H1 (cell line): ENCODE measurements at regions not wholly inside any gene's neighbourhood (a gene's known extent, or its start where the extent isn't known, plus 50 kb on each side); places are given as distances from the start of the nearest gene placed in this dataset.

ENCODE experiments used
- CTCF ChIA-PET: fragments of 300-600 bp; sonication (Branson Sonifier 250); formaldehyde crosslinking; loops from one replicate; lab custom pipeline; 2021; ENCODE audit not compliant: partially characterized antibody; lab: Charles Lee
- POLR2A ChIA-PET: fragments of 300-600 bp; sonication (Branson Sonifier 250); formaldehyde crosslinking; loops from one replicate; lab custom pipeline; 2021; ENCODE audit warnings: inconsistent platforms; ENCODE audit not compliant: partially characterized antibody; lab: Charles Lee
- DNase-seq, 2 experiments: peaks; one replicate each; pipeline versions ENCODE4 v3.0.0 to v3.0.0-alpha.2; 2010 to 2022; ENCODE audit warnings: low spot score in 2 of 2, low read depth in 1 of 2, mixed read lengths in 1 of 2
- FAIRE-seq: peaks from 2 replicates; lab custom pipeline; 2011; peaks lifted over from hg19 to GRCh38; lab: Jason Lieb, UNC
- H2AFZ ChIP-seq: 2 replicates; pipeline ENCODE4 v1.8.1; 2012; ENCODE audit warnings: low read length, inconsistent platforms
- H2AK5ac ChIP-seq: 2 replicates; pipeline ENCODE4 v1.6.1; 2013; ENCODE audit warnings: low read depth, low read length
- H2BK120ac ChIP-seq: replicated peaks from 2 replicates; pipeline ENCODE3; 2013; ENCODE audit warnings: low read depth, low read length, inconsistent platforms
- H2BK12ac ChIP-seq: 2 replicates; pipeline ENCODE4 v1.6.1; 2013; ENCODE audit warnings: low read depth, low read length
- H2BK15ac ChIP-seq: 2 replicates; pipeline ENCODE4 v1.6.1; 2013; ENCODE audit warnings: low read length
- H2BK20ac ChIP-seq: 2 replicates; pipeline ENCODE4 v1.6.1; 2013; ENCODE audit warnings: low read length
- H2BK5ac ChIP-seq: 2 replicates; pipeline ENCODE4 v1.6.1; 2013; ENCODE audit warnings: low read depth, low read length
- H3K14ac ChIP-seq: 2 replicates; pipeline ENCODE4 v1.6.1; 2013; ENCODE audit warnings: inconsistent platforms; ENCODE audit not compliant: insufficient read length
- H3K18ac ChIP-seq: 2 replicates; pipeline ENCODE4 v1.6.1; 2013; ENCODE audit warnings: low read length; ENCODE audit errors: extremely low read depth
- H3K23ac ChIP-seq: 2 replicates; pipeline ENCODE4 v1.6.1; 2013; ENCODE audit warnings: inconsistent platforms; ENCODE audit not compliant: insufficient read length
- H3K23me2 ChIP-seq: 2 replicates; pipeline ENCODE4 v1.6.1; 2013; ENCODE audit warnings: low read depth, low read length
- H3K27ac ChIP-seq: 2 replicates; pipeline ENCODE4 v1.6.1; 2011; ENCODE audit warnings: low read depth, low read length, inconsistent platforms
- H3K27me3 ChIP-seq, 4 experiments: replicated peaks in 1 of 4; 1 replicate in 1 of 4; 2 replicates in 3 of 4; pipeline versions ENCODE4 v1.6.1 to v1.8.1; 2011 to 2013; ENCODE audit warnings: low read length in 3 of 4, mild to moderate bottlenecking in 3 of 4, inconsistent platforms in 2 of 4, mixed read lengths in 2 of 4, moderate library complexity in 1 of 4; ENCODE audit not compliant: control insufficient read depth in 3 of 4, insufficient read depth in 3 of 4; ENCODE audit errors: extremely low read depth in 1 of 4
- H3K36me3 ChIP-seq, 4 experiments: 2 replicates each; pipeline versions ENCODE4 v1.6.1 to v1.8.1; 2011 to 2013; ENCODE audit warnings: mild to moderate bottlenecking in 4 of 4, low read length in 3 of 4, moderate library complexity in 2 of 4, control low read depth in 1 of 4, inconsistent platforms in 1 of 4; ENCODE audit not compliant: insufficient read depth in 4 of 4, control insufficient read depth in 2 of 4
- H3K4ac ChIP-seq: replicated peaks from 2 replicates; pipeline ENCODE3; 2013; ENCODE audit warnings: low read length, low read depth, mixed read lengths, inconsistent platforms; ENCODE audit not compliant: insufficient read length
- H3K4me1 ChIP-seq, 4 experiments: replicated peaks in 1 of 4; 1 replicate in 1 of 4; 2 replicates in 3 of 4; pipeline versions ENCODE4 v1.6.1 to v1.8.1; 2011 to 2013; ENCODE audit warnings: low read length in 3 of 4, inconsistent platforms in 2 of 4, mixed read lengths in 1 of 4; ENCODE audit not compliant: insufficient read depth in 4 of 4, control insufficient read depth in 3 of 4
- H3K4me2 ChIP-seq, 2 experiments: 2 replicates each; pipeline versions ENCODE4 v1.6.1 to v1.8.1; 2011 to 2013; ENCODE audit warnings: low read depth in 2 of 2, low read length in 2 of 2, control low read depth in 1 of 2, inconsistent platforms in 1 of 2, mild to moderate bottlenecking in 1 of 2; ENCODE audit not compliant: insufficient read depth in 1 of 2
- H3K4me3 ChIP-seq, 4 experiments: fragments of 200-600, 300-600 bp in 1 of 4; sonication (generic), shearing (Covaris generic), sonication (Bioruptor Twin) in 1 of 4; 2 replicates each; pipeline versions ENCODE4 v1.5.1 to v1.8.1; 2011 to 2016; ENCODE audit warnings: low read length in 4 of 4, low read depth in 3 of 4, control low read depth in 2 of 4, inconsistent platforms in 2 of 4, mild to moderate bottlenecking in 2 of 4, mixed read lengths in 1 of 4, moderate library complexity in 1 of 4; ENCODE audit not compliant: insufficient read depth in 2 of 4; ENCODE audit errors: extremely low read depth in 1 of 4
- H3K56ac ChIP-seq: replicated peaks from 2 replicates; pipeline ENCODE3; 2013; ENCODE audit warnings: low read depth, mild to moderate bottlenecking, mixed read lengths, low read length, inconsistent platforms; ENCODE audit not compliant: insufficient read length
- H3K79me1 ChIP-seq: 2 replicates; pipeline ENCODE4 v1.6.1; 2013; ENCODE audit warnings: low read depth, low read length, control low read depth
- H3K79me2 ChIP-seq, 2 experiments: 2 replicates each; pipeline versions ENCODE4 v1.6.1 to v1.8.1; 2012 to 2013; ENCODE audit warnings: low read length in 2 of 2, mild to moderate bottlenecking in 2 of 2, inconsistent platforms in 1 of 2; ENCODE audit not compliant: insufficient read depth in 2 of 2, control insufficient read depth in 1 of 2
- H3K9ac ChIP-seq, 4 experiments: replicated peaks in 1 of 4; 1 replicate in 1 of 4; 2 replicates in 3 of 4; pipeline versions ENCODE4 v1.6.1 to v1.8.1; 2011 to 2013; ENCODE audit warnings: low read depth in 3 of 4, low read length in 3 of 4, control low read depth in 2 of 4, mild to moderate bottlenecking in 2 of 4, moderate library complexity in 2 of 4, inconsistent platforms in 1 of 4; ENCODE audit errors: extremely low read depth in 1 of 4
- H3K9me3 ChIP-seq, 2 experiments: 2 replicates each; pipeline versions ENCODE4 v1.6.1 to v1.8.1; 2012 to 2013; ENCODE audit warnings: mild to moderate bottlenecking in 2 of 2, moderate library complexity in 2 of 2, control low read depth in 1 of 2, inconsistent platforms in 1 of 2, low read depth in 1 of 2, low read length in 1 of 2, mixed read lengths in 1 of 2; ENCODE audit not compliant: insufficient read depth in 2 of 2
- H4K20me1 ChIP-seq, 2 experiments: replicated peaks in 1 of 2; 2 replicates each; pipeline versions ENCODE3 to v1.8.1; 2011 to 2013; ENCODE audit warnings: inconsistent platforms in 2 of 2, low read length in 2 of 2, mild to moderate bottlenecking in 1 of 2; ENCODE audit not compliant: insufficient read depth in 2 of 2, control insufficient read depth in 1 of 2
- H4K5ac ChIP-seq: 2 replicates; pipeline ENCODE4 v1.6.1; 2013; ENCODE audit warnings: low read length, low read depth, mixed read lengths, inconsistent platforms; ENCODE audit not compliant: insufficient read length
- H4K8ac ChIP-seq: 2 replicates; pipeline ENCODE4 v1.8.0; 2013; ENCODE audit warnings: mild to moderate bottlenecking, moderate library complexity, low read length, inconsistent platforms; ENCODE audit not compliant: insufficient read depth; ENCODE audit errors: extremely low read depth
- H4K91ac ChIP-seq: replicated peaks from 2 replicates; pipeline ENCODE3; 2013; ENCODE audit warnings: low read length, mixed read lengths, inconsistent platforms; ENCODE audit not compliant: insufficient read length
- CEBPB ChIP-seq: IDR thresholded peaks from 2 replicates; pipeline ENCODE4 v1.6.1; 2012; ENCODE audit warnings: low read depth, low read length
- E2F6 ChIP-seq: IDR thresholded peaks from 2 replicates; pipeline ENCODE4 v1.6.1; 2012; ENCODE audit warnings: inconsistent platforms
- EZH2 ChIP-seq: fragments of 200-600 bp; sonication (generic); IDR thresholded peaks from 2 replicates; pipeline ENCODE4 v1.7.1; 2012; ENCODE audit warnings: low read depth, mild to moderate bottlenecking, moderate library complexity, low read length, inconsistent platforms; ENCODE audit not compliant: severe bottlenecking
- FOSL1 ChIP-seq: IDR thresholded peaks from 2 replicates; pipeline ENCODE4 v1.6.1; 2011; ENCODE audit warnings: mild to moderate bottlenecking, low read depth, low read length, moderate library complexity; ENCODE audit not compliant: insufficient read depth
- JUN ChIP-seq: IDR thresholded peaks from 2 replicates; pipeline ENCODE4 v1.6.1; 2011; ENCODE audit warnings: low read depth, mild to moderate bottlenecking, improper control_type of control experiment, low read length
- KDM1A ChIP-seq: fragments of 200-600, 300-600 bp; sonication (generic); IDR thresholded peaks from 2 replicates; pipeline ENCODE4 v1.7.1; 2016; ENCODE audit warnings: mild to moderate bottlenecking, low read length, borderline replicate concordance
- KDM4A ChIP-seq: IDR thresholded peaks from one replicate; pipeline ENCODE4 v1.7.1; 2012; ENCODE audit warnings: low read depth, mild to moderate bottlenecking, moderate library complexity, low read length, inconsistent platforms; ENCODE audit not compliant: severe bottlenecking
- KDM5A ChIP-seq: fragments of 200-600 bp; IDR thresholded peaks from 2 replicates; pipeline ENCODE4 v1.7.1; 2012; ENCODE audit warnings: mild to moderate bottlenecking, low read length, inconsistent platforms, mixed read lengths
- POU5F1 ChIP-seq: IDR thresholded peaks from 2 replicates; pipeline ENCODE4 v1.6.1; 2011; ENCODE audit warnings: low read depth, mild to moderate bottlenecking, low read length, moderate library complexity
- SAP30 ChIP-seq: fragments of 300-600 bp; sonication (generic); IDR thresholded peaks from 2 replicates; pipeline ENCODE4 v1.7.1; 2012; ENCODE audit warnings: low read length, moderate library complexity, mild to moderate bottlenecking, inconsistent platforms; ENCODE audit not compliant: insufficient read depth, insufficient replicate concordance
- SIX5 ChIP-seq: IDR thresholded peaks from 2 replicates; pipeline ENCODE4 v1.6.1; 2011; ENCODE audit warnings: mild to moderate bottlenecking, low read depth, low read length
- SP2 ChIP-seq: IDR thresholded peaks from 2 replicates; pipeline ENCODE4 v1.6.1; 2012; ENCODE audit warnings: mild to moderate bottlenecking, low read length, inconsistent platforms
- TAF1 ChIP-seq: IDR thresholded peaks from 2 replicates; pipeline ENCODE4 v1.6.1; 2011; ENCODE audit warnings: mild to moderate bottlenecking, low read depth, low read length
- TEAD4 ChIP-seq: IDR thresholded peaks from 2 replicates; pipeline ENCODE4 v1.6.1; 2012; ENCODE audit warnings: low read depth, low read length, inconsistent platforms, mixed read lengths
- WGBS, 2 experiments: shearing (Covaris generic) in 1 of 2; methylation state at CpG; one replicate each; pipeline versions ENCODE4 v1.1.6 to v1.1.7; 2013 to 2015; ENCODE audit warnings: low lambda C conversion rate in 2 of 2, mixed read lengths in 2 of 2, inconsistent platforms in 1 of 2, low coverage in 1 of 2, missing lambda C conversion rate in 1 of 2; ENCODE audit not compliant: insufficient replicate concordance in 2 of 2, insufficient coverage in 1 of 2, insufficient read length in 1 of 2; ENCODE audit errors: extremely low coverage in 1 of 2, missing lambda C conversion rate in 1 of 2; 5-methylcytosine and 5-hydroxymethylcytosine counted together

GRCh38 chr2:177084607-177085006, 128.0 kb upstream of the HNRNPA3 start:
- no peaks in the 10 kb centered on the region for H3K23me2 ChIP-seq
- no peaks in the 10 kb centered on the region for H4K20me1 ChIP-seq
- no peak overlapping the region for H3K4ac ChIP-seq
- no peak overlapping the region for H2BK120ac ChIP-seq
- H3K14ac ChIP-seq: no peak overlapping the region
- no peak overlapping the region for H2BK5ac ChIP-seq
- H3K79me1 ChIP-seq: peaks cover 2% of the 10 kb centered on the region; the same call in 1 of the 2 replicates
- H4K5ac ChIP-seq: no peak overlapping the region
- H3K18ac ChIP-seq: no peak overlapping the region
- no peak for TF ChIP-seq EZH2
- no peak for TF ChIP-seq E2F6
- TF ChIP-seq POU5F1: no peak
- no peak for TF ChIP-seq TAF1
- no peak for TF ChIP-seq CEBPB
- TF ChIP-seq SAP30: no peak
- TF ChIP-seq FOSL1: no peak
- no peak for TF ChIP-seq TEAD4
- no peak for TF ChIP-seq SIX5
- TF ChIP-seq KDM1A: no peak
- TF ChIP-seq JUN: no peak
- TF ChIP-seq KDM4A: no peak
- no peak for TF ChIP-seq KDM5A
- TF ChIP-seq SP2: no peak
- no peaks in the 10 kb centered on the region for H3K4me1 ChIP-seq
- H3K4me3 ChIP-seq: no peak overlapping the region
- H3K36me3 ChIP-seq: no peaks in the 10 kb centered on the region
- WGBS, 2 experiments: 89% methylated on average over 4 of the region's 4 CpGs; no CpG with 5 or more reads in 1 of the 2 experiments
- no peaks in the 10 kb centered on the region for H3K27me3 ChIP-seq
- no peak overlapping the region for H3K4me2 ChIP-seq
- no peak overlapping the region for H2BK20ac ChIP-seq
- no peak overlapping the region for H3K27ac ChIP-seq
- H2AFZ ChIP-seq: no peak overlapping the region; the same call in 1 of the 2 replicates
- no peak overlapping the region for H3K9ac ChIP-seq
- no peaks in the 10 kb centered on the region for H3K9me3 ChIP-seq
- no peak overlapping the region for H2BK15ac ChIP-seq
- H3K56ac ChIP-seq: no peak overlapping the region
- FAIRE-seq: no peak
- H4K8ac ChIP-seq: no peak overlapping the region
- H2AK5ac ChIP-seq: no peak overlapping the region
- H3K79me2 ChIP-seq: no peaks in the 10 kb centered on the region
- no peak overlapping the region for H2BK12ac ChIP-seq
- DNase-seq: no peak
- no peak overlapping the region for H4K91ac ChIP-seq
- H3K23ac ChIP-seq: no peak overlapping the region
- ChIA-PET POLR2A (no interaction called here), CTCF (interaction anchor here (1.3 to 2.9 kb wide), 3 partner anchors 11 to 64 kb away, joined by 5 to 11 read pairs (median 6); no protein-coding TSS in a partner anchor)
